ENCODE measurements at regions not wholly inside any gene's neighbourhood (a gene's known extent, or its start where the extent isn't known, plus 50 kb on each side); places are given as distances from the start of the nearest gene placed in this dataset.

DNA sequence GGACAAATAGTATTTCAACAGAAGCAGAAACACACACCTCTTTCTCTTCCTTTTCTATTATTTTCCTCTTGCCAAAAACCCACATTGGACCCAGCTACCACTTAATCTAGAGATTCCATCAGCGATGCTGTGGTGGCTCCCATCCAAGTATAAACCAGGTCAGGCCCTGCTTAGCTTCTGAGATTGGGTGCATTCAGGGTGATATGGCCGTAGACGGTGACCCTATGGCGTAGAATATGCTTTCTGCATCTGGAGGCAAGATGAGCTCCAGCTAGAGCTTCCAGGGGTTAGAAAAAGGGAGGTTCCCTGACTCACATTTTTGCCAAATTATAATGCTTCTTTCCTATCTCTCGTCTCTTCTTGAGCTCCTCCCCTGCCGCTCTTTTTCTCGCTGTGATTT is 66.5 kb downstream of the TNP1 start:
- TF ChIP-seq, protein P1, sequence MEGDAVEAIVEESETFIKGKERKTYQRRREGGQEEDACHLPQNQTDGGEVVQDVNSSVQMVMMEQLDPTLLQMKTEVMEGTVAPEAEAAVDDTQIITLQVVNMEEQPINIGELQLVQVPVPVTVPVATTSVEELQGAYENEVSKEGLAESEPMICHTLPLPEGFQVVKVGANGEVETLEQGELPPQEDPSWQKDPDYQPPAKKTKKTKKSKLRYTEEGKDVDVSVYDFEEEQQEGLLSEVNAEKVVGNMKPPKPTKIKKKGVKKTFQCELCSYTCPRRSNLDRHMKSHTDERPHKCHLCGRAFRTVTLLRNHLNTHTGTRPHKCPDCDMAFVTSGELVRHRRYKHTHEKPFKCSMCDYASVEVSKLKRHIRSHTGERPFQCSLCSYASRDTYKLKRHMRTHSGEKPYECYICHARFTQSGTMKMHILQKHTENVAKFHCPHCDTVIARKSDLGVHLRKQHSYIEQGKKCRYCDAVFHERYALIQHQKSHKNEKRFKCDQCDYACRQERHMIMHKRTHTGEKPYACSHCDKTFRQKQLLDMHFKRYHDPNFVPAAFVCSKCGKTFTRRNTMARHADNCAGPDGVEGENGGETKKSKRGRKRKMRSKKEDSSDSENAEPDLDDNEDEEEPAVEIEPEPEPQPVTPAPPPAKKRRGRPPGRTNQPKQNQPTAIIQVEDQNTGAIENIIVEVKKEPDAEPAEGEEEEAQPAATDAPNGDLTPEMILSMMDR (conservative IDR thresholded peaks at IDR 0.05) = no peak
- TF ChIP-seq ZFX (IDR thresholded peaks at IDR 0.05) = no peak

All from C4-2B (cell line).